WTC11 (cell line): ENCODE measurements at regions not wholly inside any gene's neighbourhood (a gene's known extent, or its start where the extent isn't known, plus 50 kb on each side); places are given as distances from the start of the nearest gene placed in this dataset.

Source experiments
- ATF6 ChIP-seq: sonication (generic); formaldehyde crosslinking; IDR thresholded peaks from 2 replicates; pipeline ENCODE4 v1.8.1; 2023; ENCODE audit warnings: mild to moderate bottlenecking, missing genetic modification reagents
- CTCF ChIP-seq: fragments of 200-600 bp; IDR thresholded peaks from 2 replicates; pipeline ENCODE4 v1.8.0; 2022; ENCODE audit warnings: antibody characterized with exemption
- FOXJ3 ChIP-seq: sonication (generic); formaldehyde crosslinking; IDR thresholded peaks from 2 replicates; pipeline ENCODE4 v1.9.0; 2021; ENCODE audit warnings: missing genetic modification reagents, mild to moderate bottlenecking, borderline replicate concordance
- SP1 ChIP-seq: sonication (generic); formaldehyde crosslinking; conservative IDR thresholded peaks from 2 replicates; pipeline ENCODE4 v1.8.1; 2022; ENCODE audit warnings: missing genetic modification reagents
- USF1 ChIP-seq: sonication (generic); formaldehyde crosslinking; IDR thresholded peaks from 2 replicates; pipeline ENCODE4 v1.8.0; 2022; ENCODE audit warnings: mild to moderate bottlenecking, missing genetic modification reagents
- USF2 ChIP-seq: sonication (generic); formaldehyde crosslinking; IDR thresholded peaks from 2 replicates; pipeline ENCODE4 v1.8.1; 2023; ENCODE audit warnings: mild to moderate bottlenecking, missing genetic modification reagents, moderate library complexity
- ZNF416 ChIP-seq: fragments of 250-450 bp; sonication (Bioruptor Pico); IDR thresholded peaks from 2 replicates; pipeline ENCODE4 v1.9.0; 2021; ENCODE audit warnings: mild to moderate bottlenecking, inconsistent platforms

GRCh38 chr16:5635331-5635730, 537.7 kb upstream of the EEF2KMT start:
- TF ChIP-seq ZNF416 (CRISPR knock-in tag) = no peak
- no peak for TF ChIP-seq FOXJ3 (CRISPR knock-in tag)
- no peak for TF ChIP-seq USF1 (CRISPR knock-in tag)
- no peak for TF ChIP-seq ATF6
- TF ChIP-seq USF2 = no peak
- no peak for TF ChIP-seq SP1
- no peak for TF ChIP-seq CTCF
